PC-9 (cell line): ENCODE measurements at regions not wholly inside any gene's neighbourhood (a gene's known extent, or its start where the extent isn't known, plus 50 kb on each side); places are given as distances from the start of the nearest gene placed in this dataset.

Experiments
- CTCF ChIP-seq: fragments of 200-600 bp; sonication (generic); conservative IDR thresholded peaks from 2 replicates; pipeline ENCODE4 v1.6.1; 2017; ENCODE audit warnings: mixed run types, antibody characterized with exemption, mild to moderate bottlenecking, moderate library complexity
- EZH2 ChIP-seq: fragments of 200-600 bp; sonication (generic); IDR thresholded peaks from 2 replicates; pipeline ENCODE4 v1.8.0; 2017; ENCODE audit warnings: antibody characterized with exemption, low read depth

- TF ChIP-seq CTCF (no peak), EZH2 (no peak)
These were observed 605.3 kb upstream of the SPRY2 start for GRCh38 chr13:80946008-80946802.
